ENCODE measurements at regions not wholly inside any gene's neighbourhood (a gene's known extent, or its start where the extent isn't known, plus 50 kb on each side); places are given as distances from the start of the nearest gene placed in this dataset.

- no peaks in the 10 kb centered on the region for H3K27me3 ChIP-seq (ENCODE audit: control insufficient read depth in 5 of 5, insufficient read depth in 4 of 5, low read length in 5 of 5)
- H3K4me3 ChIP-seq (ENCODE audit: low read depth in 1 of 5, low read length in 5 of 5) = no peak overlapping the region
- no peaks in the 10 kb centered on the region for H3K9me3 ChIP-seq (ENCODE audit: control insufficient read depth in 5 of 5, low read length in 5 of 5)
- H3K4me1 ChIP-seq (ENCODE audit: control insufficient read depth in 5 of 5, insufficient read depth in 5 of 5, low read length in 5 of 5) = no peaks in the 10 kb centered on the region
- no peak overlapping the region for H3K27ac ChIP-seq (ENCODE audit: low read depth, low read length)
- H3K36me3 ChIP-seq (ENCODE audit: control insufficient read depth in 5 of 5, insufficient read depth in 5 of 5, low read length in 5 of 5) = no peaks in the 10 kb centered on the region
- no peak overlapping the region for H3K9ac ChIP-seq (ENCODE audit: low read length in 5 of 5)
Measured at GRCh38 chr4:24169956-24170355, 280.1 kb upstream of the PPARGC1A start.

- Histone ChIP-seq H3K4me1 (ENCODE audit: control insufficient read depth in 5 of 5, insufficient read depth in 5 of 5, low read length in 5 of 5) (no peaks in the 10 kb centered on the region), H3K9ac (ENCODE audit: low read length in 5 of 5) (no peak overlapping the region), H3K9me3 (ENCODE audit: control insufficient read depth in 5 of 5, low read length in 5 of 5) (no peaks in the 10 kb centered on the region), H3K4me3 (ENCODE audit: low read depth in 1 of 5, low read length in 5 of 5) (no peak overlapping the region), H3K27me3 (ENCODE audit: control insufficient read depth in 5 of 5, insufficient read depth in 4 of 5, low read length in 5 of 5) (no peaks in the 10 kb centered on the region), H3K27ac (ENCODE audit: low read depth, low read length) (no peak overlapping the region), H3K36me3 (ENCODE audit: control insufficient read depth in 5 of 5, insufficient read depth in 5 of 5, low read length in 5 of 5) (no peaks in the 10 kb centered on the region)
Measured at GRCh38 chr4:24168658-24169057, 278.8 kb upstream of the PPARGC1A start.

DNA sequence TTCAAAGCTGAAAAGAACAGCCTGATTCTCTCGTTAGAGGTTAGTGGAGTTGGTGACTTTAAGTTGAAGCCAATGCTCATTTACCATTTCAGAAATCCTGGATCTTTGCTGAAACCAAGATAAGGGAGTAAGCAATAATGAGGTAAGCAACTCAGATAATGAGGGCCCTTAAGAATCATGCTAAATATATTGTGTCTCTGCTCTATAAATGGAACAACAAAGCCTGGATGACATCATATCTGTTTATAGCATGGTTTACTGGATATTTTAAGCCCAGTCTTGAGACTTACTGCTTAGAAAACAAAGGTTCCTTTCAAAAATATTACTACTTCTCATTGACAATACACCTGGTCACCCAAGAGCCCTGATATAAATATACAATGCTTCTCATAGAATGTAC is 276.7 kb upstream of the PPARGC1A start:
- Histone ChIP-seq H3K27me3 (ENCODE audit: control insufficient read depth in 5 of 5, insufficient read depth in 4 of 5, low read length in 5 of 5) (no peaks in the 10 kb centered on the region), H3K4me1 (ENCODE audit: control insufficient read depth in 5 of 5, insufficient read depth in 5 of 5, low read length in 5 of 5) (no peaks in the 10 kb centered on the region), H3K9me3 (ENCODE audit: control insufficient read depth in 5 of 5, low read length in 5 of 5) (no peaks in the 10 kb centered on the region), H3K4me3 (ENCODE audit: low read depth in 1 of 5, low read length in 5 of 5) (no peak overlapping the region), H3K27ac (ENCODE audit: low read depth, low read length) (no peak overlapping the region), H3K36me3 (ENCODE audit: control insufficient read depth in 5 of 5, insufficient read depth in 5 of 5, low read length in 5 of 5) (no peaks in the 10 kb centered on the region), H3K9ac (ENCODE audit: low read length in 5 of 5) (no peak overlapping the region)

- Histone ChIP-seq H3K27me3 (ENCODE audit: control insufficient read depth in 5 of 5, insufficient read depth in 4 of 5, low read length in 5 of 5) (no peaks in the 10 kb centered on the region), H3K9ac (ENCODE audit: low read length in 5 of 5) (no peak overlapping the region), H3K4me3 (ENCODE audit: low read depth in 1 of 5, low read length in 5 of 5) (no peak overlapping the region), H3K27ac (ENCODE audit: low read depth, low read length) (no peak overlapping the region), H3K36me3 (ENCODE audit: control insufficient read depth in 5 of 5, insufficient read depth in 5 of 5, low read length in 5 of 5) (no peaks in the 10 kb centered on the region), H3K9me3 (ENCODE audit: control insufficient read depth in 5 of 5, low read length in 5 of 5) (no peaks in the 10 kb centered on the region), H3K4me1 (ENCODE audit: control insufficient read depth in 5 of 5, insufficient read depth in 5 of 5, low read length in 5 of 5) (no peaks in the 10 kb centered on the region)
Measured at GRCh38 chr4:24164797-24165196, 274.9 kb upstream of the PPARGC1A start.

GRCh38 chr4:24164054-24164693 is 274.3 kb upstream of the PPARGC1A start:
- H3K27me3 ChIP-seq (ENCODE audit: control insufficient read depth in 5 of 5, insufficient read depth in 4 of 5, low read length in 5 of 5) = no peaks in the 10 kb centered on the region
- no peak overlapping the region for H3K27ac ChIP-seq (ENCODE audit: low read depth, low read length)
- H3K4me1 ChIP-seq (ENCODE audit: control insufficient read depth in 5 of 5, insufficient read depth in 5 of 5, low read length in 5 of 5) = no peaks in the 10 kb centered on the region
- no peak overlapping the region for H3K4me3 ChIP-seq (ENCODE audit: low read depth in 1 of 5, low read length in 5 of 5)
- H3K9me3 ChIP-seq (ENCODE audit: control insufficient read depth in 5 of 5, low read length in 5 of 5) = no peaks in the 10 kb centered on the region
- H3K36me3 ChIP-seq (ENCODE audit: control insufficient read depth in 5 of 5, insufficient read depth in 5 of 5, low read length in 5 of 5) = no peaks in the 10 kb centered on the region
- H3K9ac ChIP-seq (ENCODE audit: low read length in 5 of 5) = no peak overlapping the region

DNA sequence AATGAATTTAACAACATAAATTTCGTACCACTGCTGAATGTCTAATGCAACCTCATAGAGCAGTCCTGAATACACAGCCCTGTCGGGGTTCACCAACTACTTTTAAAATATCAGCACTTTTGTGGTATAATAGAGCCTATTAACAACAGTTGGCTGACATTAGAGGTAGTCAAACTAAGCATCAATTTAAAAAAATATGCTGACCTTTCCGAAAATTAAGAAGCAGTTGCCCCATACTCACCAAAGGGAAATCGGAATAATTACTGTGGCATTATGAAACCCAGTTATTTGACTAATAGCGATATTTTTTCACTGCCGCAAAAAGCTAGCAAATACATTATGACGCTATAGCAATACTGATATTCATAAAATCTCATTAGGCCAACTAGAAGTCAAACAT is 273.5 kb upstream of the PPARGC1A start:
- Histone ChIP-seq H3K9ac (ENCODE audit: low read length in 5 of 5) (no peak overlapping the region), H3K27me3 (ENCODE audit: control insufficient read depth in 5 of 5, insufficient read depth in 4 of 5, low read length in 5 of 5) (no peaks in the 10 kb centered on the region), H3K9me3 (ENCODE audit: control insufficient read depth in 5 of 5, low read length in 5 of 5) (no peaks in the 10 kb centered on the region), H3K4me1 (ENCODE audit: control insufficient read depth in 5 of 5, insufficient read depth in 5 of 5, low read length in 5 of 5) (no peaks in the 10 kb centered on the region), H3K27ac (ENCODE audit: low read depth, low read length) (no peak overlapping the region), H3K36me3 (ENCODE audit: control insufficient read depth in 5 of 5, insufficient read depth in 5 of 5, low read length in 5 of 5) (no peaks in the 10 kb centered on the region), H3K4me3 (ENCODE audit: low read depth in 1 of 5, low read length in 5 of 5) (no peak overlapping the region)

DNA sequence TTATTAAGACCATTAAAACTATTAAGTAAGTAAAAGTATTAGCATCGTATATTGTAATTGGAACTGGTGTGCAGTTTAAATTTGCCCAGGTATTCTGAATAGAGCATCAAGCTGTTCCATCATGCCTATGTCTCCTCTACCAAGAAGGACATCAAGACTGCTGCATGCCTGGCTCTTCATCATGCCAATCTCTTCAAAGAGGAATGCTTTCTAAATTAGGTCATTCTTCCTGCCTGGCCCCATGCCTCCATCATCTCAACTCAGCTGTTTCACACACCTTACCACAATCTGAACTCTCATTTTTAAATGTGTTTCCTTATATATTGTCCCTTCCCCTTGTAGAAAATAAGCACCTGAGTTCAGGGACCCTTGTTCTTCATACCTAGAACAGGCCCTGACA is 270.5 kb upstream of the PPARGC1A start:
- Histone ChIP-seq H3K36me3 (ENCODE audit: control insufficient read depth in 5 of 5, insufficient read depth in 5 of 5, low read length in 5 of 5) (no peaks in the 10 kb centered on the region), H3K9me3 (ENCODE audit: control insufficient read depth in 5 of 5, low read length in 5 of 5) (no peaks in the 10 kb centered on the region)

DNA sequence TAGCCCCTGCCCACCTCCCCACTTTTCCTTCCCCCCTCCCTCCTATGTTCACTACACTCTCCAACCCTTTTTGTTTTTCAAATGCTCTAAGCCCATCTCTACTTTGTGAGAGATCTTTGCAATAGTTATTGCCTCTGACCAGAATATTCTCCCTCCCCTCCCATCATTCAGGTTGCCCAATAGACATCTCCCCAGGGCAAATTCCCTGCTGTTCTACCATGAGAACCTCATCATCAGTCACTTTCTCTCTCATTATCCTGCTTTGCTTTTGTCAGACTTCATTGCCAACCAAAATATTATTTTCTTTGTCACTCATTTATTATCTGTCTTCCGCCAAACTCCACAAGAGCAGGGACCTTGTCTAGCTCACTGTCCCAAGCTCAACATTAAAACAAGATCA is 268.2 kb upstream of the PPARGC1A start:
- Histone ChIP-seq H3K27ac (ENCODE audit: low read depth, low read length) (no peak overlapping the region), H3K9ac (ENCODE audit: low read length in 5 of 5) (no peak overlapping the region), H3K4me3 (ENCODE audit: low read depth in 1 of 5, low read length in 5 of 5) (no peak overlapping the region), H3K4me1 (ENCODE audit: control insufficient read depth in 5 of 5, insufficient read depth in 5 of 5, low read length in 5 of 5) (no peaks in the 10 kb centered on the region), H3K27me3 (ENCODE audit: control insufficient read depth in 5 of 5, insufficient read depth in 4 of 5, low read length in 5 of 5) (no peaks in the 10 kb centered on the region), H3K36me3 (ENCODE audit: control insufficient read depth in 5 of 5, insufficient read depth in 5 of 5, low read length in 5 of 5) (no peaks in the 10 kb centered on the region), H3K9me3 (ENCODE audit: control insufficient read depth in 5 of 5, low read length in 5 of 5) (no peaks in the 10 kb centered on the region)

More for the DNA sequence above, 270.5 kb upstream of the PPARGC1A start:
- Histone ChIP-seq H3K4me1 (ENCODE audit: control insufficient read depth in 5 of 5, insufficient read depth in 5 of 5, low read length in 5 of 5) (no peaks in the 10 kb centered on the region), H3K4me3 (ENCODE audit: low read depth in 1 of 5, low read length in 5 of 5) (no peak overlapping the region), H3K9ac (ENCODE audit: low read length in 5 of 5) (no peak overlapping the region), H3K27me3 (ENCODE audit: control insufficient read depth in 5 of 5, insufficient read depth in 4 of 5, low read length in 5 of 5) (no peaks in the 10 kb centered on the region), H3K27ac (ENCODE audit: low read depth, low read length) (no peak overlapping the region)

- Histone ChIP-seq H3K4me1 (ENCODE audit: control insufficient read depth in 5 of 5, insufficient read depth in 5 of 5, low read length in 5 of 5) (peaks cover 0 to 10% (median 0%) of the 10 kb centered on the region in 5 donors), H3K4me3 (ENCODE audit: low read depth in 1 of 5, low read length in 5 of 5) (no peak overlapping the region), H3K27ac (ENCODE audit: low read depth, low read length) (no peak overlapping the region), H3K27me3 (ENCODE audit: control insufficient read depth in 5 of 5, insufficient read depth in 4 of 5, low read length in 5 of 5) (no peaks in the 10 kb centered on the region), H3K9ac (ENCODE audit: low read length in 5 of 5) (no peak overlapping the region), H3K36me3 (ENCODE audit: control insufficient read depth in 5 of 5, insufficient read depth in 5 of 5, low read length in 5 of 5) (no peaks in the 10 kb centered on the region), H3K9me3 (ENCODE audit: control insufficient read depth in 5 of 5, low read length in 5 of 5) (no peaks in the 10 kb centered on the region)
Measured at GRCh38 chr4:24150034-24150433, 260.2 kb upstream of the PPARGC1A start.

GRCh38 chr4:24146127-24146526 is 256.3 kb upstream of the PPARGC1A start:
- no peak overlapping the region for H3K27ac ChIP-seq (ENCODE audit: low read depth, low read length)
- no peaks in the 10 kb centered on the region for H3K36me3 ChIP-seq (ENCODE audit: control insufficient read depth in 5 of 5, insufficient read depth in 5 of 5, low read length in 5 of 5)
- no peaks in the 10 kb centered on the region for H3K9me3 ChIP-seq (ENCODE audit: control insufficient read depth in 5 of 5, low read length in 5 of 5)
- no peak overlapping the region for H3K4me3 ChIP-seq (ENCODE audit: low read depth in 1 of 5, low read length in 5 of 5)
- H3K9ac ChIP-seq (ENCODE audit: low read length in 5 of 5) = no peak overlapping the region
- no peaks in the 10 kb centered on the region for H3K27me3 ChIP-seq (ENCODE audit: control insufficient read depth in 5 of 5, insufficient read depth in 4 of 5, low read length in 5 of 5)
- peaks cover 0 to 6% (median 0%) of the 10 kb centered on the region in 5 donors for H3K4me1 ChIP-seq (ENCODE audit: control insufficient read depth in 5 of 5, insufficient read depth in 5 of 5, low read length in 5 of 5)

GRCh38 chr4:24145591-24145990 is 255.7 kb upstream of the PPARGC1A start:
- H3K27ac ChIP-seq (ENCODE audit: low read depth, low read length) = no peak overlapping the region
- no peaks in the 10 kb centered on the region for H3K36me3 ChIP-seq (ENCODE audit: control insufficient read depth in 5 of 5, insufficient read depth in 5 of 5, low read length in 5 of 5)
- no peaks in the 10 kb centered on the region for H3K9me3 ChIP-seq (ENCODE audit: control insufficient read depth in 5 of 5, low read length in 5 of 5)
- peaks cover 0 to 6% (median 0%) of the 10 kb centered on the region in 5 donors for H3K4me1 ChIP-seq (ENCODE audit: control insufficient read depth in 5 of 5, insufficient read depth in 5 of 5, low read length in 5 of 5)
- no peak overlapping the region for H3K9ac ChIP-seq (ENCODE audit: low read length in 5 of 5)
- H3K27me3 ChIP-seq (ENCODE audit: control insufficient read depth in 5 of 5, insufficient read depth in 4 of 5, low read length in 5 of 5) = no peaks in the 10 kb centered on the region
- no peak overlapping the region for H3K4me3 ChIP-seq (ENCODE audit: low read depth in 1 of 5, low read length in 5 of 5)
